Caco-2 (cell line): ENCODE measurements at regions not wholly inside any gene's neighbourhood (a gene's known extent, or its start where the extent isn't known, plus 50 kb on each side); places are given as distances from the start of the nearest gene placed in this dataset.

ENCODE experiments used
- BruUV-seq: library from RNA; stranded (reverse); fragments of 400-500 nt; replicated peaks from 2 replicates; lab custom pipeline; 2021; lab: Mats Ljungman, UMichigan
- CTCF ChIA-PET: fragments of 300-600 bp; sonication (Branson Sonifier 250); formaldehyde crosslinking; loops from one replicate; lab custom pipeline; 2022; ENCODE audit warnings: antibody characterized with exemption; lab: Charles Lee
- POLR2A ChIA-PET: fragments of 300-600 bp; sonication (Branson Sonifier 250); formaldehyde crosslinking; loops from one replicate; lab custom pipeline; 2022; ENCODE audit warnings: antibody characterized with exemption; lab: Charles Lee
- DNase-seq, 2 experiments: peaks; one replicate each; pipeline versions ENCODE4 v3.0.0 to v3.0.0-alpha.2; 2020 to 2022
- H3K27me3 ChIP-seq: replicated peaks from 2 replicates; pipeline ENCODE4 v1.6.0; 2011; ENCODE audit warnings: low read length; ENCODE audit not compliant: control insufficient read depth, insufficient read depth
- H3K36me3 ChIP-seq: 2 replicates; pipeline ENCODE4 v1.5.1; 2011; ENCODE audit warnings: low read length; ENCODE audit not compliant: control insufficient read depth, insufficient read depth
- H3K4me1 ChIP-seq: fragments of 250-450 bp; sonication (Bioruptor Pico); 2 replicates; pipeline ENCODE4 v1.5.1; 2020; ENCODE audit warnings: mild to moderate bottlenecking
- H3K4me3 ChIP-seq: 2 replicates; pipeline ENCODE4 v1.5.1; 2011; ENCODE audit warnings: low read depth, mild to moderate bottlenecking, control low read depth, low read length
- H3K9me3 ChIP-seq: fragments of 250-450 bp; sonication (Bioruptor Pico); 2 replicates; pipeline ENCODE4 v1.5.1; 2020; ENCODE audit warnings: mild to moderate bottlenecking, moderate library complexity
- H3K27ac Mint-ChIP-seq: one replicate; pipeline ENCODE4 v1.8.0; 2022; ENCODE audit warnings: mixed read lengths; ENCODE audit not compliant: unreplicated experiment
- H3K27me3 Mint-ChIP-seq: one replicate; pipeline ENCODE4 v1.8.0; 2022; ENCODE audit warnings: mixed read lengths; ENCODE audit not compliant: insufficient read depth, unreplicated experiment
- H3K36me3 Mint-ChIP-seq: one replicate; pipeline ENCODE4 v1.8.0; 2022; ENCODE audit warnings: mild to moderate bottlenecking, mixed read lengths; ENCODE audit not compliant: insufficient read depth, unreplicated experiment
- H3K4me1 Mint-ChIP-seq: one replicate; pipeline ENCODE4 v1.8.0; 2022; ENCODE audit warnings: low read depth, mixed read lengths; ENCODE audit not compliant: unreplicated experiment
- H3K4me3 Mint-ChIP-seq: one replicate; pipeline ENCODE4 v1.8.0; 2022; ENCODE audit warnings: mild to moderate bottlenecking, moderate library complexity, mixed read lengths; ENCODE audit not compliant: unreplicated experiment
- H3K9me3 Mint-ChIP-seq: one replicate; pipeline ENCODE4 v1.8.0; 2022; ENCODE audit warnings: mixed read lengths; ENCODE audit not compliant: unreplicated experiment
- intact Hi-C: fragments of 100-400 bp; cut with micrococcal nuclease; formaldehyde crosslinking; loops from one replicate; pipeline ENCODE4 v1.10.0; 2022; ENCODE audit not compliant: unreplicated experiment
- TF ChIP-seq, protein P1 (sequence below), 2 experiments: fragments of 200-600 bp in 1 of 2; IDR thresholded peaks; 1 replicate in 1 of 2; 2 replicates in 1 of 2; pipeline versions ENCODE4 v1.5.1 to v1.8.0; 2011 to 2022; ENCODE audit warnings: antibody characterized with exemption in 1 of 2, control low read depth in 1 of 2, inconsistent platforms in 1 of 2, low read depth in 1 of 2, low read length in 1 of 2, mild to moderate bottlenecking in 1 of 2, moderate library complexity in 1 of 2; ENCODE audit not compliant: insufficient read depth in 1 of 2, severe bottlenecking in 1 of 2, unreplicated experiment in 1 of 2

DNA sequence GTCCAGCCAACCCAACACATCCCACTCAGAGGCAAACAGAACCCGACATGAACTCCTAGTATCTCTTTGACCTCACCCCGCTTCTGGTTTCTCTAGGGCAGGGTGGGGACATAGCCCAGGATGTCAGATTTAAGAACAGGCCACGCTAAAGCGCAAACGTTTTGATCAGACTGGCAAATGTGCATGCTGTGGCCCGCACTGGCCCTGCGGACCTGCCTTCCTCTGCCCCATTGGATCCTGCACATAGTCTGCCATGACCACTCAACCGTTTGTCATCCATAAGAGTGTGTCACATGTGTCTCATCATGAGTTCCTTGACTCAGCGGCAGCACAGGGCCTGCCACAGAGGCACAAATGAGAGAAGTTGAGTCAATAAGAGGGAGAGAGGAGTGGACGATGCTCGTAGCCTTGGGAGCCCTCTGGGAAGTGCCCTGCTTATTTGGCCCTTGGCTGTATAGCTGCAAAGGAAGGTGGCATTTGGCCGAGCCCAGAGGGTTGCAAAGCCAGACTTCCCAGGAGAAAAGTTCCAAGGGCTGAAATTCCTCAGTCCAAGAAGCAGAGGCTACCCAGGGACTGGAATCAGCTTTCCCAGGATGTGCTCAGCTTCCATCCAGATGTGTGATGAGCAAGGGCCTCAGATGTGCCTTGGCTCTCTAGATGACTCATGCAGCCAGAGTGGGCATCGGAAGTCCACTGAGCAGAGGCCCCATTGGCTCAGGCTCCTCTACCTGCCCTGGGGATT lies 55.5 kb upstream of the SLCO2A1 start:
- ChIA-PET POLR2A (interaction anchor here (0.6 kb wide), 1 partner anchor 22 kb away, joined by 3 read pairs; no protein-coding TSS in a partner anchor), CTCF (no interaction called here)
- Histone ChIP-seq H3K36me3 (no peaks in the 10 kb centered on the region), H3K4me3 (no peak overlapping the region), H3K9me3 (no peaks in the 10 kb centered on the region; the same call in none of the 2 replicates), H3K27me3 (no peaks in the 10 kb centered on the region), H3K4me1 (no peaks in the 10 kb centered on the region)
- DNase-seq, result no peak
- Mint-ChIP-seq H3K4me1 (no peaks in the 10 kb centered on the region), H3K4me3 (no peak overlapping the region), H3K27ac (no peak overlapping the region), H3K9me3 (peaks cover 2% of the 10 kb centered on the region), H3K36me3 (no peaks in the 10 kb centered on the region), H3K27me3 (no peaks in the 10 kb centered on the region)
- TF ChIP-seq, protein P1, sequence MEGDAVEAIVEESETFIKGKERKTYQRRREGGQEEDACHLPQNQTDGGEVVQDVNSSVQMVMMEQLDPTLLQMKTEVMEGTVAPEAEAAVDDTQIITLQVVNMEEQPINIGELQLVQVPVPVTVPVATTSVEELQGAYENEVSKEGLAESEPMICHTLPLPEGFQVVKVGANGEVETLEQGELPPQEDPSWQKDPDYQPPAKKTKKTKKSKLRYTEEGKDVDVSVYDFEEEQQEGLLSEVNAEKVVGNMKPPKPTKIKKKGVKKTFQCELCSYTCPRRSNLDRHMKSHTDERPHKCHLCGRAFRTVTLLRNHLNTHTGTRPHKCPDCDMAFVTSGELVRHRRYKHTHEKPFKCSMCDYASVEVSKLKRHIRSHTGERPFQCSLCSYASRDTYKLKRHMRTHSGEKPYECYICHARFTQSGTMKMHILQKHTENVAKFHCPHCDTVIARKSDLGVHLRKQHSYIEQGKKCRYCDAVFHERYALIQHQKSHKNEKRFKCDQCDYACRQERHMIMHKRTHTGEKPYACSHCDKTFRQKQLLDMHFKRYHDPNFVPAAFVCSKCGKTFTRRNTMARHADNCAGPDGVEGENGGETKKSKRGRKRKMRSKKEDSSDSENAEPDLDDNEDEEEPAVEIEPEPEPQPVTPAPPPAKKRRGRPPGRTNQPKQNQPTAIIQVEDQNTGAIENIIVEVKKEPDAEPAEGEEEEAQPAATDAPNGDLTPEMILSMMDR (IDR thresholded peaks at IDR 0.05; ENCODE audit: insufficient read depth in 1 of 2, low read depth in 1 of 2, low read length in 1 of 2, severe bottlenecking in 1 of 2, unreplicated experiment in 1 of 2), result no peak
- no TSS peak for BruUV-seq
- intact Hi-C loops, result no loop called here

GRCh38 chr3:134084242-134084950 lies 54.7 kb upstream of the SLCO2A1 start:
- ChIA-PET POLR2A (no interaction called here), CTCF (no interaction called here)
- TF ChIP-seq, protein P1 (IDR thresholded peaks at IDR 0.05; ENCODE audit: insufficient read depth in 1 of 2, low read depth in 1 of 2, low read length in 1 of 2, severe bottlenecking in 1 of 2, unreplicated experiment in 1 of 2), result no peak
- H3K27me3 ChIP-seq, result no peaks in the 10 kb centered on the region
- H3K4me3 ChIP-seq, result no peak overlapping the region
- Mint-ChIP-seq H3K27me3 (no peaks in the 10 kb centered on the region), H3K4me1 (no peaks in the 10 kb centered on the region), H3K4me3 (no peak overlapping the region), H3K27ac (no peak overlapping the region), H3K36me3 (no peaks in the 10 kb centered on the region), H3K9me3 (peaks cover 9% of the 10 kb centered on the region)
- no peak for DNase-seq
- intact Hi-C loops, result no loop called here
- H3K36me3 ChIP-seq, result no peaks in the 10 kb centered on the region
- no peaks in the 10 kb centered on the region for H3K4me1 ChIP-seq
- no TSS peak for BruUV-seq
- peaks cover 3% of the 10 kb centered on the region for H3K9me3 ChIP-seq

GRCh38 chr3:134083626-134084241 lies 54.0 kb upstream of the SLCO2A1 start:
- POLR2A ChIA-PET, result no interaction called here
- BruUV-seq, result no TSS peak
- peaks cover 3% of the 10 kb centered on the region for H3K9me3 ChIP-seq
- H3K4me3 Mint-ChIP-seq, result no peak overlapping the region
- H3K36me3 Mint-ChIP-seq, result no peaks in the 10 kb centered on the region
- intact Hi-C loops, result no loop called here
- H3K4me1 ChIP-seq, result no peaks in the 10 kb centered on the region
- TF ChIP-seq, protein P1 (IDR thresholded peaks at IDR 0.05; ENCODE audit: insufficient read depth in 1 of 2, low read depth in 1 of 2, low read length in 1 of 2, severe bottlenecking in 1 of 2, unreplicated experiment in 1 of 2), result no peak
- CTCF ChIA-PET, result no interaction called here
- H3K4me1 Mint-ChIP-seq, result no peaks in the 10 kb centered on the region
- no peak for DNase-seq
- H3K27me3 ChIP-seq, result no peaks in the 10 kb centered on the region
- H3K36me3 ChIP-seq, result no peaks in the 10 kb centered on the region
- H3K27me3 Mint-ChIP-seq, result no peaks in the 10 kb centered on the region
- no peak overlapping the region for H3K27ac Mint-ChIP-seq
- no peak overlapping the region for H3K4me3 ChIP-seq
- H3K9me3 Mint-ChIP-seq, result peaks cover 9% of the 10 kb centered on the region
